Smooth muscle cell (in vitro differentiated cells): ENCODE measurements at regions not wholly inside any gene's neighbourhood (a gene's known extent, or its start where the extent isn't known, plus 50 kb on each side); places are given as distances from the start of the nearest gene placed in this dataset.

Source experiments
- DNase-seq: peaks from one replicate; lab custom pipeline; 2025; ENCODE audit not compliant: unreplicated experiment; lab: John Stamatoyannopoulos, UW
- H2AFZ ChIP-seq: fragments of 200-600 bp; sonication (generic); 2 replicates; pipeline ENCODE4 v1.6.0; 2016; ENCODE audit warnings: antibody characterized with exemption, low read depth, mild to moderate bottlenecking
- H3F3A ChIP-seq: fragments of 200-600 bp; sonication (generic); 2 replicates; pipeline ENCODE4 v1.6.0; 2017; ENCODE audit warnings: antibody characterized with exemption, low read depth
- H3K27ac ChIP-seq: fragments of 200-600 bp; sonication (generic); 2 replicates; pipeline ENCODE4 v1.5.1; 2016; ENCODE audit warnings: low read depth, mild to moderate bottlenecking
- H3K27me3 ChIP-seq: fragments of 200-600 bp; sonication (generic); 2 replicates; pipeline ENCODE4 v1.6.1; 2016; ENCODE audit warnings: low read depth, mild to moderate bottlenecking
- H3K36me3 ChIP-seq: fragments of 200-600 bp; sonication (generic); 2 replicates; pipeline ENCODE4 v1.5.1; 2016; ENCODE audit warnings: low read depth
- H3K4me1 ChIP-seq: fragments of 200-600 bp; sonication (generic); 2 replicates; pipeline ENCODE4 v1.5.1; 2016; ENCODE audit warnings: low read depth
- H3K4me2 ChIP-seq: fragments of 200-600 bp; sonication (generic); 2 replicates; pipeline ENCODE4 v1.6.0; 2016; ENCODE audit warnings: mild to moderate bottlenecking
- H3K4me3 ChIP-seq: fragments of 200-600 bp; sonication (generic); 2 replicates; pipeline ENCODE4 v1.5.1; 2016; ENCODE audit warnings: mild to moderate bottlenecking
- H3K79me2 ChIP-seq: fragments of 200-600 bp; sonication (generic); 2 replicates; pipeline ENCODE4 v1.6.0; 2016; ENCODE audit warnings: low read depth, mild to moderate bottlenecking
- H3K9ac ChIP-seq: fragments of 200-600 bp; sonication (generic); 2 replicates; pipeline ENCODE4 v1.6.0; 2016; ENCODE audit warnings: low read depth
- H3K9me3 ChIP-seq: fragments of 200-600 bp; sonication (generic); replicated peaks from 2 replicates; pipeline ENCODE4 v1.5.1; 2016; ENCODE audit warnings: low read depth
- H4K20me1 ChIP-seq: fragments of 200-600 bp; sonication (generic); 2 replicates; pipeline ENCODE4 v1.6.0; 2016; ENCODE audit warnings: low read depth
- WGBS: methylation state at CpG from one replicate; pipeline ENCODE4 v1.1.7; 2016; ENCODE audit warnings: low lambda C conversion rate; 5-methylcytosine and 5-hydroxymethylcytosine counted together
- TF ChIP-seq, protein P1 (sequence below): fragments of 200-600 bp; sonication (generic); IDR thresholded peaks from 2 replicates; pipeline ENCODE4 v1.5.1; 2017; ENCODE audit warnings: borderline replicate concordance, mild to moderate bottlenecking, antibody characterized with exemption; ENCODE audit not compliant: insufficient read depth, poor library complexity, severe bottlenecking

DNA sequence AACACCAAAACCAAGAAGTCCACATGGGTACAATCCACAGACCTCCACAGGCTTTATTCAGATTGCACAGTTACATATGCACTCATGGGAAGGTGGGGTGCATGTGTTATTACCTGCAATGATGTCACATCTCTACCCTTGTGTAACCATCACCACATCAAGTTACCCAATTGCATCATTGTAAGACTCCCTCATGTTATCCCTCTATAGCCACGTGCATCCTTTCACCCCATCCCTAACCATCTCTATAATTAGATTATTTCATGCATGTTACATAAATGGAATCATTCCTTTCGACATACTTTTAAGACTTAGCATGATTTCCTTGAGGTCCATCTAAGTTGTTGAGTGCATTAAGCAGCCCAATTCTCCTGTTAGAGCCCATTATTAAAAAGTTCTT, 408.2 kb upstream of the C16orf82 start:
- Histone ChIP-seq H3K79me2 (no peaks in the 10 kb centered on the region), H3K4me2 (no peak overlapping the region), H3K27ac (no peak overlapping the region), H3K9ac (no peak overlapping the region), H3K4me3 (no peak overlapping the region), H3K36me3 (no peaks in the 10 kb centered on the region), H4K20me1 (no peaks in the 10 kb centered on the region), H3K9me3 (no peaks in the 10 kb centered on the region), H3K27me3 (no peaks in the 10 kb centered on the region), H3K4me1 (no peaks in the 10 kb centered on the region), H2AFZ (no peak overlapping the region), H3F3A (no peaks in the 10 kb centered on the region)
- no peak for DNase-seq
- TF ChIP-seq, protein P1, sequence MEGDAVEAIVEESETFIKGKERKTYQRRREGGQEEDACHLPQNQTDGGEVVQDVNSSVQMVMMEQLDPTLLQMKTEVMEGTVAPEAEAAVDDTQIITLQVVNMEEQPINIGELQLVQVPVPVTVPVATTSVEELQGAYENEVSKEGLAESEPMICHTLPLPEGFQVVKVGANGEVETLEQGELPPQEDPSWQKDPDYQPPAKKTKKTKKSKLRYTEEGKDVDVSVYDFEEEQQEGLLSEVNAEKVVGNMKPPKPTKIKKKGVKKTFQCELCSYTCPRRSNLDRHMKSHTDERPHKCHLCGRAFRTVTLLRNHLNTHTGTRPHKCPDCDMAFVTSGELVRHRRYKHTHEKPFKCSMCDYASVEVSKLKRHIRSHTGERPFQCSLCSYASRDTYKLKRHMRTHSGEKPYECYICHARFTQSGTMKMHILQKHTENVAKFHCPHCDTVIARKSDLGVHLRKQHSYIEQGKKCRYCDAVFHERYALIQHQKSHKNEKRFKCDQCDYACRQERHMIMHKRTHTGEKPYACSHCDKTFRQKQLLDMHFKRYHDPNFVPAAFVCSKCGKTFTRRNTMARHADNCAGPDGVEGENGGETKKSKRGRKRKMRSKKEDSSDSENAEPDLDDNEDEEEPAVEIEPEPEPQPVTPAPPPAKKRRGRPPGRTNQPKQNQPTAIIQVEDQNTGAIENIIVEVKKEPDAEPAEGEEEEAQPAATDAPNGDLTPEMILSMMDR, result no peak
- 83% methylated on average over 2 of the region's 2 CpGs for WGBS

DNA sequence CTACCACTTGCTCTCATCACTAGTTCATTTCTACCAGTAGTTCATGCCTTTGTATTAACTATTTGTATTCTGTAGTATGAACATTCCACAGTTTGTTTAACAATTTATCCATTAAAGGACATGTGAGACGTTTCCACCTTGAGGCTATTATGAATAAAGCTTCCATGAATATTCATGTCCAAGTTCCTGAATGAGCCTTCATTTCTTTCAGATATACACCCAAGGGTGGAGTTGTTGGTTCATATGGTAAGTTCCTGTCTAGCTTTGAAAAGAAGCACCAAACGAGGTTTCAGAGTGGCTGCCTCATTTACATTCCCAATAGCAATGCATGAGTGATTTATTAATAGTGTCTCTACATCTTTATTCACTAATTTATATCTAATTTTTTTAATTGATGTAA, 407.8 kb upstream of the C16orf82 start:
- Histone ChIP-seq H2AFZ (no peak overlapping the region), H3K9me3 (no peaks in the 10 kb centered on the region), H3K79me2 (no peaks in the 10 kb centered on the region), H3K4me1 (no peaks in the 10 kb centered on the region), H3K36me3 (no peaks in the 10 kb centered on the region), H3K9ac (no peak overlapping the region), H3K27ac (no peak overlapping the region), H3K27me3 (no peaks in the 10 kb centered on the region), H4K20me1 (no peaks in the 10 kb centered on the region), H3K4me3 (no peak overlapping the region), H3K4me2 (no peak overlapping the region), H3F3A (no peaks in the 10 kb centered on the region)
- TF ChIP-seq, protein P1, result no peak
- no peak for DNase-seq
- WGBS, result 69% methylated on average over 2 of the region's 2 CpGs

DNA sequence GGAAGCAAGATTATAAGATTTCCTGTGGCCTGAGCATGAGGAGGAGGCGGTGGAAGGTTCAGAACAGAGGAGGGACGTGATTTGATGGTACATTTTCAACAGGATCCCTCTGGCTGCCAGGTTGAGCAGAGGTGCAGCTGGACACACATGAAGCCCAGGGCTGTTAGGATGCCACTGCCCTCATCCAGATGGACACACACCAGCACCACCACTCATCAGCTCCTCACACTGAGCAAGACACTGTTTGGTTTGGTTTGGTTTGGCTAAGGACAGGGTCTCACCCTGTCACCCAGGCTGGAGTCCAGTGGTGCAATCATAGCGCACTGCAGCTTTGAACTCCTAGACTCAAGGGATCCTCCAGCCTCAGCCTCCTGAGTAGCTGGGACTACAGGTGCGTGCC, 402.6 kb upstream of the C16orf82 start:
- no peak overlapping the region for H3K4me3 ChIP-seq
- H3F3A ChIP-seq, result no peaks in the 10 kb centered on the region
- DNase-seq, result no peak
- no peak overlapping the region for H3K27ac ChIP-seq
- H3K9ac ChIP-seq, result no peak overlapping the region
- H2AFZ ChIP-seq, result no peak overlapping the region
- 78% methylated on average over 4 of the region's 4 CpGs for WGBS
- H4K20me1 ChIP-seq, result no peaks in the 10 kb centered on the region
- H3K4me2 ChIP-seq, result no peak overlapping the region
- H3K4me1 ChIP-seq, result peaks cover 12% of the 10 kb centered on the region
- H3K9me3 ChIP-seq, result no peaks in the 10 kb centered on the region
- TF ChIP-seq, protein P1, result no peak
- H3K27me3 ChIP-seq, result no peaks in the 10 kb centered on the region
- H3K79me2 ChIP-seq, result no peaks in the 10 kb centered on the region
- H3K36me3 ChIP-seq, result no peaks in the 10 kb centered on the region

DNA sequence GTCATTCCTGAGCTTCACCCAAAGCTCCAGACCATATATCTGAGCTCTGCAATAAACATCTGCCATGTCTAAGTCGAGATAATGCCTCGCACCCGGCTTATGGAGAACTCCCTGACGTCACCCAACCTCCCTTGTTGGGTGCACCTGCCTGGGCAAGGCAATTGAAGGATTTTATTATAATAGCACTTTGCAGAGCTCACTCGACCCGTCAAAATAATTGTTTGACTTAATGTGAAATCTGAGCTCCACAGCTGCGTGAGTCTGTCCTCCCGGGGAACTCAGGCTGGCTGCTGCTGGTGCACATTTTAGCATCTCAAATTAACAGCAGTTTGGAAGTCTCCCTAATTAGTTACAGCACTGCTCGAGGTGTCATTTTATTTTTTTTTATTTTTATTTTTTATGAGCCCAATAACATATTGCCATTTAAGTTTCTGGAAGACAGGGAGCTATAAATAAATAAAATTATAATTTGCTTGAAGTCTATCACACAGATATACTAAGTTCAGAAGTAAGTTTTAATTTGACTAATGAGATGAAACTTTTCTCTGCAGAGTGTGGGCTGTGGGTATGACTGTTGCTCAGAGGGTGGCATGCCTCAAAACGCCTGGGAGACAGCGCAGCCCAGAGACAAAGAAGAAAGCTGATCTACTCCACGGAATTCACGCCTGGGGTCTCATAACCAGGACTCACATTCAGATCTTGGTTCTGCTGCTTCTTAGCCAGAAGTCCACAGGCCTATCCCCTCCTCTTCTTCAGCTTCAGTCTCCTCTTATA, 401.4 kb upstream of the C16orf82 start:
- Histone ChIP-seq H3K4me3 (no peak overlapping the region), H3K9me3 (no peaks in the 10 kb centered on the region), H3F3A (no peaks in the 10 kb centered on the region), H4K20me1 (no peaks in the 10 kb centered on the region), H3K9ac (no peak overlapping the region), H3K4me1 (peaks cover 12% of the 10 kb centered on the region), H3K36me3 (no peaks in the 10 kb centered on the region), H3K79me2 (no peaks in the 10 kb centered on the region), H2AFZ (no peak overlapping the region), H3K27me3 (no peaks in the 10 kb centered on the region), H3K27ac (no peak overlapping the region), H3K4me2 (no peak overlapping the region)
- no peak for DNase-seq
- TF ChIP-seq, protein P1, result no peak
- 70% methylated on average over 13 of the region's 13 CpGs for WGBS
